GM21381 (cell line): ENCODE measurements at regions not wholly inside any gene's neighbourhood (a gene's known extent, or its start where the extent isn't known, plus 50 kb on each side); places are given as distances from the start of the nearest gene placed in this dataset.

Experiments
- ATAC-seq: cut with Tn5 transposase; IDR thresholded peaks from one replicate; pipeline ENCODE4 v1.9.1; 2021; ENCODE audit warnings: mild to moderate bottlenecking, moderate library complexity; ENCODE audit not compliant: unreplicated experiment

DNA sequence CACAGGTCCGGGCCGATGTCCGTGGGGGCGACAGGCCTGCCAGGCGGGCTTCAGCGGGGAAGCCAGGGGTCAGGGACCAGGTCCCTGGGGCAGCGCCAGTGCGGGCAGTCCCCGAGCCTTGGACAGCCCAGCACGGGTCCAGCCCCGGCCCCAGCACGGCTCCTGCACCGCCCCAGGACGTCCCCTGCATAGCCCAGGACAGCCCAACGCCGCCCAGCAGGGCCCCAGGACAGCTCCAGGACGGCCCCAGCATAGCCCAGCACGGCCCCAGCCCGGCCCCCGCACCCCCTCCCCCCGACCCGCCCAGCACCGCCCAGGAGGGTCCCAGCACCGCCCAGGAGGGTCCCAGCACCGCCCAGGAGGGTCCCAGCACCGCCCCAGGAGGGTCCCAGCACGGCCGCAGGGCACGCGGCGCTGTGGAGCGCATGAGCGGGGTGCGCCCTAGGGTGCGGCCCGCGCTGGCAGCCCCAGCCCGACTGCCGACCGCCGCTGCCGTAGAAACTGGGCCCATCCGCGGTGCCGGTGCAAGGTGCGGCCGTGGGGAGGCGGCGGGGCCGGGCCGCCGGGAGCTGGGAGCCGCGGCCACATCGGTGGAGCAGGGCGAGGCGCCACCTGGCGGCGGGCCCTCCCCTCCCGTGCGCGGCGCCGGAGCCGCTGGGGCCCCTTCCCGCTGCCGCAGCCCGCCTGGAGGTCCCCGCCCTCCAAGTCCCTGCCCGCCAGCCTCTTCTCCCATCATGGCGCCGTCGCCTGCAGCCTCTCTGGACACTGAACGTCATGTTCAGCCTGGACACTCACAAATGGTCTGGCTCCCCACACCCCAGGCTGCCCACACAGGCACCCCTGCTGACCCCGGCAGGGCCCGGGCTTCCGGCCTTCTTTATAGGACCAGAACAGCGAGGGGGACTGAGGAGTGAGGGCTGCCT is 106.8 kb upstream of the NKX1-1 start:
- ATAC-seq: no peak

DNA sequence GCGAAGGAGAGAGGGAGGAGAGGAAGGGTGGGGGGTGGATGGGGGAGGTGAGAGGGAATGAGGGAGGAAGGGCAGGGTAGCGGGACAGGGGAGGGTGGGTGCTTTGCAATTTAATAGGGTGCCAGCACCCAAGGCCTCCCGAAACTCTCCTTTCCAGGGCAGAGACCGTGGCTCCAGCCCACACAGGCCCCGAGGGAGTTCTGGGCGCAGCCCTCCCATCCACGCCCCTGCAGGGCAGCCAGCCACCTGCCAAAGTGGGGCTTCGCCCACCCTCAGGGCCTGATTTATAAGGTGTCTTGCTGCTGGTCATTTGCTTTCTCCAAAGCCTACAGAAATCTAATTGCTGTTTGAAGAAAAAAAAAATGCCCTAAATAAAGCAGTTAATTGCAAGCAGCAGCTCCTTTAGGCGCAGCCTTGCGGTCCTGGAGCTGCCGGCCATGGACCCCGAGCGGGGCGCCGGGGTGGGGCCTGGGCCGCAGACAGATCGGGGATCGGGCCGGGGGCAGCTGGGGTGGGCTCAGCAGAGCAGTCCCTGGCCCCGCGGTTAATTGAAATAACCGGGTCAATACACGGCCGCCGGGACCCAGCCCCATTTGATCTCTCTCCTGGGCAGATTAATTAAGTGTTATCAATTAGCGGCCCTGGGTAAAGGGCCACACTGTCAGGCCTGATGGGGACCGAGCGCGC is 106.0 kb upstream of the NKX1-1 start:
- ATAC-seq: no peak

DNA sequence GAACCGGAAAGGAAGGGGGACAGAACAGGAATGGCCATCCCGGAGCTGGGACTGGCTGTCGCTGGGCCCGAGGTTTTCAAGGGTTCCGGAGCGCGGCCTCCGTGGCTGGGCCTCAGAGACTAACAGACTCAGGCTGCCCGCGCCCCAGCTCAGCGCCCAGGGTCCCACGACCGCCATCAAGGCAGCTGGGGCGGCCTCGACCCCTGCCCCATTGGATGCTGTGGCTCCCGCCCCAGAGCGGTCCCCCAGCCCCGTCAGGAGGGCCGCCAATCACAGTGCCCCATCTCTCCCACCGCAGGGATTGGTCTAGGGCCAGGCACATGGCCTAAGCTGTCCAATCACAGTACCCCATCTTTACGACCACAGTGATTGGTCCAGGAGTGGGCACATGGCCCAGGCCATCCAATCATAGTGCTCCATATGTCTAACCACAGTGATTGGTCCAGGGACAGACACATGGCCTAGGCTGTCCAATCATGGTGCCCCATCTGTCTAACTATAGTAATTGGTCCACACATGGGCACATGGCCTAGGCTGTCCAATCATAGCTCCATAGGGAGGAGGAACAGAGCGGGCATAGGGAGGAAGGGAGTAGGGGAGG is 105.3 kb upstream of the NKX1-1 start:
- no peak for ATAC-seq

DNA sequence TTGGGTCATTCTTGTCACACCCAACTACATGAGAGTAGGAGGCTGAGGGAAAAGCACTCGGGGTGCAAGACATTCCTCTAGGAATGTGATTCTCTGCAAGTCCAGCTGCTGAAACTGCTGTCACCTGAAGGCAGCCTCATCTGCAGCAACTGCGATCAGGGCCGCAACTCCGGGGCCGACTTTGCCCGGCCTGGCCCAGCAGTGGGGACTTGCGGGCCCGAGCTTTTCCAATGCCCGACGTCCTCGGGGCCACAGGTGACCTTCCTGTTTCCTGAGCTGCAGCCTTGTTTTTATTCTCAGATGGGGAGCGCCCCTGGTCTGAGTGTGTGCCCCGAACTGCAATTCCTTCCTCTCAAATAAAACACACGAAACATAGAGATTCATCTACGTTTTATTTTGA is 104.7 kb upstream of the NKX1-1 start:
- no peak for ATAC-seq

DNA sequence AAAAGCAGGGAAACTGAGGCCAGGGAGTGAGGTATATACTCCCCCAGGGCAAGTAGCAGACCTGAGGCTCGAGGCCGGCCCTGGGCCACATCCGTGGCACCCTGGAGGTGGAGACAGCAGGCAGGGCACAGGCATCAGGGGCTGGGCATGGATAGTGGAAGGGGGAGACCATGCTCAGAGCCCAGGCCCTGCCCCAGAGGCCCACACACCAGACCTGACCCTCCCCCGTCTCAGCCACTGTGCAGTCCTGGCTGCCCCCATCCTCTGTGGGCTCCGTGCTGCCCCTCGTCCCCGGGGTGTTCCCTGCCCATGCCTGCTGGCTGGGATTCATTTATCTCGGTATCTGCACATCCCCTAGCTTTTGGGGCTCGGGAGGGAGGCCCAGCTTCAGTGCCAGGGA is 103.1 kb upstream of the NKX1-1 start:
- ATAC-seq: no peak

DNA sequence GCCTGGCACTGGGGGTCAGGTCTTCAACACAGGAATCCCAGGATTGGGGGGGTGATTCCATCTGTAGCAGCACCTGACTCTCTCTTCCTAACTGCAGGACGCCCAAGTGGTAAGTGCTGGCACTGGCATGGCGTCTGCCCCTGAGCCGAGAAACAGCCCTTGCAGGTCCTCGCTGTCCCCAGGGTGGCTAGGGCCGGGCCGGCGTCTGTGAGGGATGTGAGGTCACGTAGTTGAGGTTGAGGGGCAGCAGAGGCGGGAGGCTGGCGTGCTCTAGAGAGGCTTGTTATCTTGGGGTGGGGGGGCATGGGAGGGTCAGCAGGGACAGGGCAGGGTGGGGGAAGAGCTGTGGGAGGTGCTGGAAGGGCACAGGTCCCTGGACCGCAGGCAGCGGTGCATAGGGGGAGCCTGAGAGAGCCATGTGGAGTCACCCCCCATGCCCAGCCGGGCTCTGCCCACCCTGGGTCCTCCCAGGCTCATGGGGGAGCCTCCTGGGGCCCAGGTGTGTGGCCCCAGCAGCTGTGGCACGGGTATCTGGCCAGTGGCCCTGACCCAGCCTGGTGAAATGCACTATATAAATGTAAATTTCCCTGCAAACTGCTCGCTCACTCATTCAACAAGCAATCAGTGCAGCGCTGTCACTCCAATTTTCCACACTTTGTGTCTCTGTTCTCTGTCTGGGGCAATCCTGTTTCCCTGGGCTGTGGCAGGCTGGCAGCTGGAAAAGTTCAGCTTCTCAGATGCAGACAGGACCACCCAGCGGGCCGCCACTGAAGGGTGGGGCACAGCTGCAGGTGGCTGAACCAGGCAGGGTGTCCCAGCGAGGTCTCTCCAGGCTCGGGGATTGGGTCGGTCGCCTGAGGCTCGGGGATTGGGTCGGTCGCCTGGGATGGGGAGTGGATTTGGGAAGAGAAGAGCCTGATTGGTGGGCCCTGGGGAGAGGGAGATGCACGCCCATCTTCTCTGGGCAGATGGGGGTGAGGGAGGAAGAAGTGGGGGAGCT is 102.2 kb upstream of the NKX1-1 start:
- no peak for ATAC-seq

DNA sequence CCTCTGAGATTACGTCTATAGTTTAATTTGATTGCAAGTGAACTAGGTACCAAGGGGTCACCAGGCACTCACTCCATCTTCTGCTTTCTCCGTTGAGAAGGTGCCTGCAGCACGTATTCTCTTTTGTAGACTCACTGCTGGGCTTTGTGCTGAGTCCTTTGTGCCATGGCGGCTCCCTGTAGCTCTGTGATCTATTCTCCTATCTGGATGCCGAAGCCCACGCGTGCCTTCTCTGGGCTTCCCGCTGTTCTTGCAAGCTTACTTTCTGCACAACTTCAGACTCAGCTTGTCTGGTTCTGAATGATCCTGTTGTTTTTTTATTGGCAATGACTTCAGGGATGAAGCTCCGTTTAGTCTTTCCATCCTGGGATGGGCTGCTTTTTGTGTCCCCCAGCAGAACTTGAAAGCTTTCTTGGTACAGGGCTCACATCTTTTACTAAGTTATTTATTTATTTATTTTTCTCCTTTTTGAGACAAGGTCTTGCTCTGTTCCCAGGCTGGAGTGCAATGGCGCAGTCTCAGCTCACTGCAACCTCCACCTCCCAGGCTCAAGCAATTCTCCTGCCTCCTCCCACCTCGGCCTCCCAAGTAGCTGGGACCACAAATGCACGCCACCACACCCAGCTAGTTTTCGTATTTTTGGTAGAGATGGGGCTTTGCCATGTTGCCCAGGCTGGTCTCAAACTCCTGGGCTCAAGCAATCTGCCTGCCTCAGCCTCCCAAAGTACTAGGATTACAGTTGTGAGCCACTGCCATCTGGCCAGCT is 100.9 kb upstream of the NKX1-1 start:
- no peak for ATAC-seq

DNA sequence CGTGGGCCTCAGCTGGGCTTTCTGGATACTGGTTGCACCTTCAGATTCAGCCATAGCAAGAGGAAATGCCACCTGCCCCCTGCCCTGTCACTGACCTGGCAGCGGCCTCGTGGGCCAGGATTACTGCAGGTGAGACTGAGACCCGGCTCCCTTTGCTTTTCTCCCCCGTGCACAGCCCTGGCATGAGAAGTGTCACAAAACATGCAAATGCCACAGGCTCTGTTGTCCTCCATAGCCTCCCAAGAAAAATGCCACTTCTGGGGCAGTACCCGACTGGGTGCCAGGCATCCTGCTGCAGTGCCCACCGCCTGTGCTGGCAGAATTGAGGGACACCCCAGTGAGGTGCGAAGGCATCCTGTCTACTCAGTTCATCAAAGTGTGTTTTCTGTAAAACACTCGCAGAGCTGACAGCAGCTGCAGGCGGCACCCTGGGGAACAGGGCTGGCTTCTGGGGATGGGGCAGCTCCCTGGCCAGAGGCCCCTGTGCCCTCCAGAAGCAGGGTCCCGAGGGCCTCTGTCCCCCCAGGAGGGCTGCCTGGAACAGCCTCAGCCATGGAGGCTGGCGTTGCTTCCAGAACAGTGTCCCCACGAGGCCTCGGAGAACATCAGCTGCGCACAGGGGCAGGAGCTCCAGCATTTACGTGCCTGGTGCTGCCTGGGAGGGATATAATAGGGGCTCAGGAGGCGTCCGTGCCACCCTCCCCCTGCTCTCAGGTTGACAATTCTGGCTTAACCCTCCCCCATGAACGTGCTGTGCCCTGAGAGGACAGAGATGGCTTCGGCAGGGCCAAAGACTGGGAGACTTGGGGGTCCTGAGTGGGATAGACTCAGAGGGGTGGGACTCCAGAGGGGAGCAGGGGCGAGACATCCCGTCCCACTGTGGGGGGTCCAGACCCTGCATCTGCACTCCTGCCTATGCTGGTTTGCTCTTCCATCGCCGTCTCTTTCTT is 99.5 kb upstream of the NKX1-1 start:
- ATAC-seq: no peak

DNA sequence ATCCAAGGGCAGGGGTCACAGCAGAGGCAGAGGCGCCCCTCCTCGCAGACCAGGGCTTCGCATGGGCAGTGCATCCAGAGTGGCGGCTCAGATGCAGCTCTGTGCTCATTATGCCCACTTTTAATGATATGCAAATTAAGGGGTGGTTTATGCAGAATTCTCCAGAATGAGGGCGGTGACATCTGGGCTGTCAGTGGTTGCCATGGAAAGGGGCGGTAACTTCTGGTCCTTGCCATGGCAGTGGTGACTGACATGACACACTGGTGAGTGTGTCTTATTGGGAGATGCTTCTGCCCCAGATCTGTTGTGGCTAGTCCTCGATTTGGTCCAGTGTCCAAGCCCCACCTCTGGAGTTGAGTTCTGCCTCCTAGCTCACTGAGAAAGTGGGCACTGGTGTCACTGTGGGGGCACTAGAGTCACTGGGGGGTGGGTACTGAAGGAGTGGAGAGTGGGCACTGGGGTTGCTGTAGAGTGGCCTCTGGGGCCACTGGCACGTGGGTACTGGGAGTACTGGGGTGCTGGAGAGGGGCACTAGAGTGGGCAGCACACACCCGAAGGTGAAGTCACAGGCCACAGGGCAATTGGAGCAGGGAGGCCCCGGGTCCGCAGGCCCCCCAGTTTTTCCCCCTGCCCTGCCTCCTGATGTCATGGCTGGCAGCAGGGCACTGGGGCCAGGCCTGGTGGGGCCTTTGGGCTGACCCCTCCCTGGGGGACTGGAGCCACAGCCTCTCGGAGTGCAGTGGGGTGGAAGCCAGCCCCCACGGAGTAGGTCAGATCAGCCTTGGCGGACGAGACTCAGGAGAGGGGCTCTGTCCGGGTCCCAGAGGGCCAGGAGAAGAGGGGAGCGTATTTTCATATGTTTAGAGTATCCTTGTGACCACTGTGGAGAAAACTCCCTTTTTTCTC is 98.6 kb upstream of the NKX1-1 start:
- ATAC-seq: no peak

DNA sequence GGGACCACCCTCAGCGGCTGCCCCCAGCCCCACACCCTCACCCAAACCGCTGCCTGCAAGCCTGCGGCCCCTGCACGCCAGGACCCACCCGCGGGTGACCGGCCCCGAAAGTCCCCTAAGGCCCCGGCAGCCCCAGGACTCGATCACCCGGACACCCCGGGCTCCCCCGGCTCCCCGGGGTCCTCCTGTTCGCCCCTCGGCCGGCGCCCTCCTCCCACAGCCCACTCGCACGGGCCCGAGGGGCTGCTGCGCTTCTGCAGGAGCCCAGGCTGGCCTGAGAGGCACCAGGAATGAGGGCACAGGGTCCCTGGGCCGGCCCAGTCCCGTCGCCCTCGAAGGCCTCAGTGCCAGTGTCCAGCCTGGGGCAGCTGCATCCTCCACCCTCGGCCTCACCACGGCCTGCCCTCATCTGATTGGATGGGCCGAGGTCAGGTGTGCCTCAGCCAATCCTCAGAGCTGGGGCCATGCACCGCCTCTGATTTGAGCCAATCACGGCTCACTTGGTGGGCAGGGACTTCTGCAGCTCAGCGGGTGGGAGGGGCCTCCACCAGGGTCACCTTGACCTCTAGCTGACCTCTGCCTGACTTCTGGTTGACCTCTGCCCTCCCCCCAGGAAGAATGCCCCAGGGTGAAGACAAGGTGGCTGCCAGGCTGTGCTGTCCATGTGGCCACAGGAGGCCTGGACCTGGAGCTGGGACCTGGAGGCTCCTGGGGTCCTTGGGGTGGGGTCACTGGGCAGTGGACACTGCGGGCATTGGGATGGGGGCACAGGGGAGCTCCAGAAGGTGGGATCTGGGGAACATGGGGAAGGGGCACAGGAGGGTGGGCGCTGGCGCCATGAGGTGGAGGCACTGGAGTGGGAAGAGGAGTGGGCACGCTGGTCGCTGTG is 97.6 kb upstream of the NKX1-1 start:
- no peak for ATAC-seq

DNA sequence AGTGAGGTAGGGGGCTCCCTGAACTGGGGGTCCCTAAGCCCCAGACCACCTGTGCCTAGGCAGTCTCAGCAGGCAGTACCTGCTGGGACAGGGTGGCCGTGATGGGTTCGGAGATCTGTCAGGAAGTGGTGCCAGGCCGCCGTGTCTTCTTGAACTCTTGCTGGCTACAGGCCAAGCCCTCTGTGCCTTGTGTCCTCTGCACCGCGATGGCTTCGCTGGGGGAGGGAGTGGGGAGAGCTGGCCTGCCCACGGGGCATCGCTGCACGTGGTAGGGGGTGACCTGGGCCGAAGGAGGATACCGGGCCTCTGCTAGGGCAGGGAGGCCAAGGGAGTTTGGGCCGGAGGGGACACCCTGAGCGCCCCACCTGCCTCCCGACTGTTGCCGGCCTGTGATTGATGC is 96.7 kb upstream of the NKX1-1 start:
- ATAC-seq: no peak

DNA sequence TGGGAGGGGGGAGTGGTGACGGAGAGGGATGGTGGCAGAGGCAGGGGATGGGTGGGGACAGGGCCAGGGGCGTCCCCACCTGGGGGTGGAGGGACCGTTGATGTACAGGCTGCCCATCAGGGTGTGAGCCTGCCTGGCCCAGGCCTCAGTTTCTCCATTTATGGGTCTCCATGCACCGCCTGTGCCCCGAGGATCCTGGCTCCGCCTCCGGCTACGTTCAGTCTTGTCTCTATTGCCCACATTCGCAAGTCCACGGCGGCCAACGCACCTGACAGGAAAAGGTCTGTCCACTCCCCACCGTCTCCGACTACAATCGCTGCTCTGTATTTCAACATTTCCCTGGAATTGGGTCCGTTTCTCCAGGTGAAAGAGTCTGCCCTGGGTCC is 96.3 kb upstream of the NKX1-1 start:
- ATAC-seq: no peak

DNA sequence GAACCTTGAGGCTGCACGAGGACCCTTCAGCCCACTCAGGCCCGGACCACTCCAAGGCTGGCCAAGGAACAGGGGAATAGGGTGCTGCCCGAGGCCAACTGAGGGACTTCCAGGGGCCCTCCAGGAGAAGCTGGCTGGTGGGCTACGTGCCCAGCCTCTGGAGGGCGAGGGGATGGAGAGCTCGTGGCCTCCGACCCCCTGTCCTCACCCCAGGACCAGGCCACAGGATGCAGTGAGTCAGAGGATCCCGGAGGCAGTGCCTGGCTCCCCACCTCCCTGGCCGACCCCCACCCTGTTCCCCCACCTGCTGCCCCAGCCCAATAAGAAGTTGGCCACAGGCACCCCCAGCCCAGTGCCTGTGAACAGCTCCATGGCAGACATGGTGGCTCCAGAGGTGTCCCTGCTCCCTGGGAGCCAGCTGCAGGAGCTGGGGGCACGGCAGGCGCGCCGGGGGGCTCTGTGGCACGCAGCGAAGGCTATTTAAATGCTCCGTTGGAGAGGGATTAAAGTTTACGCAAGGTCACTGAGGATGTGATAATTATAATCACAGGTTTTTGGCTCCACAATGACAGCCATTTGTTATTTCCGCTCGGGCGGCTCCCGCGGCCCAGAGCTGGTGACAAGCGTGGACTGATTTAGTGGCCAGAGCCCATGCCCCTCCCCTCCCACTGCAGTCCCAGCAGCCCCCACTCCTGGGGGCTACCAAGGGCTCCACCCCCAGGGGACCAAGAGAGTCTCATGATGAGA is 95.7 kb upstream of the NKX1-1 start:
- ATAC-seq: no peak

DNA sequence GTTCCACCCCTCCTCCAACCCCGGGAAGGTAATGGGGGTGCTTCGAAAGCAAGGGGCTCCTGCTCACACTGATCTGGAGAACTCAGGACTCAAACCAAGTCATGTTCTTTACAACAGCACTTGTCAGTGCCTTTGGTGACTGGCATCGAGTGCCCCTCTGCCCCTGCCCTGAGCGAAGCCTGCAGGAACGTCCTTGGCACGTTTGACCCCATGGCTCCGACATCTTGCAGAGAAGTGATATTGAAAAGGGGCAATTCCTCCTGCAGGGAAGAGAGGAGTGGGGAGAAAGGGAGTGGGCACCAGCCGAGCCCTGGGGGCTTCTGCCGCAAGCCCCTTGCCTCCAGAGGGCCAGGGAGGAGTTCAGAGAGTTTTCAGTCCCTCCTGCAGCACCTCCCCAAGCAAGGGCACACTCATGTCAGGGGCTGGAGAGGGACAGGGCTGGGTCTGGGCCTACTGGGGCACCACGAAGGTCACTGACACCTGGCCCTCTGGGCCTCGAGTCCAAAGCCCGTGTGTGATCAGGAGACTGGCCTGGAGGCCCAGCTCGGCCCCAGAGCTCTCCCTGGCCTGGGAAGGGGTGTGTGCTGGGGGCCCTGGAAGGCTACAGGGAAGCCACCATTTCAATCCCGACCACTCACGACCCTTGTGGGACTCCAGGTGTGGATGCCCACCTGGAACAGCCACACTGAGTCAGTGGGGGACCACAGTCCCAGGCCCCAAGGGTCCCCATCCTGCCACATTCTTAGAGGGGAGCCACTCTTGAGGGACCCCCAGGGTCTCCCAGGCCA is 94.9 kb upstream of the NKX1-1 start:
- ATAC-seq: no peak

DNA sequence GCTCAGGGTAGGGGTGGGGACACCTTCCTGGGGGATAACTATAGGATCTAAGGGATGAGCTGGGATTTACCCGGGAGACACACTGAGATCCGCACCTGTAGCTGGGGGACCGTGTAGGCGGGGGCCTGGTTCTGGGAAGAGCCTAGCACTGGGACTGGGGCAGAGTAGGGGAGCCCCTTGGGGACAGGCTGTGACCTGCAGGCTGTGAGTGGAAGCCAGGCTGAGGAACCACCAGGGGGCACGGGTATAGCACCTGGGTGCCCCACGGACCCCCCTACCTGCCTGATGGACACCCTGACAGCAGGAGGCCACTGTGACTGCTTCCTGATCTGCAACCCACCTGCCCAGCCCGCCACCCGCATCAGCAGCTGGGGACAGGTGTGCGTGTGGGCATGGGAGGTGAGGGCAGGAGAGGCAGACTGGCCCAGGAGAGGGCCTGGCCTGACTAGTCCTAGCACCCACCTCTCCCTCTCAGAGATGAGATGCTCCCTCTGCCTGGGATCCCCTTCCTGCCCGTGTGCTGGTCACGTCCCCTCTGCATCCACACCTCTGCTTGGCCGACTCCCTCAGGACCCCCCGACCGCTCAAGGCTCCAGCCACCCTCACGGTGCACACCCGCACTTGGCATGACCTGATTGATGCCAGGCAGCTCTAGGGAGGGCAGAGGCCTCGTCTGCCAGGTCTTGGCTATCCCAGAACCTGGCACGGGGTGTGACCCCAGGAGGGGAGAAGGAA is 94.2 kb upstream of the NKX1-1 start:
- ATAC-seq: no peak
